ENCODE measurements at regions not wholly inside any gene's neighbourhood (a gene's known extent, or its start where the extent isn't known, plus 50 kb on each side); places are given as distances from the start of the nearest gene placed in this dataset.
"Not testable (repeated sequence)": the region's sequence is repeated elsewhere in the genome, so short reads cannot be mapped to it uniquely, and the experiment has no call there.

DNA sequence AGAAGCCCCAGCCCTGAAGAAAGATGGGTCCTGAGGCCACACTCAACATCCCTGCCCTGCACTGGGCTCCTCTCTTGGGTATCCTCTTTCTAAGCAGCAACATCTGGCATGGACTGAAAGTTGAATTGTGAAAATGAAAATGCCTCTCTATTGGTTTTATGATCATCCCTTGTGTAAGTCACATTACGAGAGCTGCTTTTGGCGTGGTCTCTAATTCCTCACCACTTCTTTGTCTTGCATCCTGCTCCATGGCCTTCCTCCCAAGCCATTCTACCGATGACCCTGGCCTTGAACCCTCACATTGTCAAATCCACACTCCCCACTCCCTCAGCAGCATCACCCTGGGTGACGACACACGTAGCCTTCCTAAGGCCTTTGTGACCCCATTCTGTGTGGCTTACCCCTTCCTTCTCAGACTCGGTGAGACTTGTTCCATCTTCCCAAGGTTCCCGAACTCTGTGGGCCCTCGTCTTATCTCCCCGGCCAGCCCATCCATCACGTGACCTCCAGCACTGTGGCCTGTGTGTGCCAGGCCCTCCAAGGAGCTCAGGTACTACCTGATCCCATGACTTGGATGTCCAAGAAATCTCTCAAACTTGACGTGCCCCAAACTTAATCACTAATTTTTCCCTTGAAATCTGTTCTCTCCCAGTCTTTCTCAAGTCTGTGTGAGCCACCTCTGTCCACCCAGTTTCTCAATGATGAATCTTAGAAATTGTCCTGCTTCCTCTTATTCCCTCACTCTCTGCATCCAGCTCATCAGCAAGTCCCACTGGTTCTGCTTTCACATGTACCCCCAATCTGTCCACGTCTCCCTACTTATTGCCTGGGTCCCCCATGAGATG, 194.7 kb upstream of the HS6ST1 start:
- no peak overlapping the region for H3K27ac ChIP-seq
- no peak overlapping the region for H3K4me3 ChIP-seq (ENCODE audit: low read depth in 1 of 2, low read length in 1 of 2)
- no peaks in the 10 kb centered on the region for H3K36me3 ChIP-seq
- TF ChIP-seq, protein P1, sequence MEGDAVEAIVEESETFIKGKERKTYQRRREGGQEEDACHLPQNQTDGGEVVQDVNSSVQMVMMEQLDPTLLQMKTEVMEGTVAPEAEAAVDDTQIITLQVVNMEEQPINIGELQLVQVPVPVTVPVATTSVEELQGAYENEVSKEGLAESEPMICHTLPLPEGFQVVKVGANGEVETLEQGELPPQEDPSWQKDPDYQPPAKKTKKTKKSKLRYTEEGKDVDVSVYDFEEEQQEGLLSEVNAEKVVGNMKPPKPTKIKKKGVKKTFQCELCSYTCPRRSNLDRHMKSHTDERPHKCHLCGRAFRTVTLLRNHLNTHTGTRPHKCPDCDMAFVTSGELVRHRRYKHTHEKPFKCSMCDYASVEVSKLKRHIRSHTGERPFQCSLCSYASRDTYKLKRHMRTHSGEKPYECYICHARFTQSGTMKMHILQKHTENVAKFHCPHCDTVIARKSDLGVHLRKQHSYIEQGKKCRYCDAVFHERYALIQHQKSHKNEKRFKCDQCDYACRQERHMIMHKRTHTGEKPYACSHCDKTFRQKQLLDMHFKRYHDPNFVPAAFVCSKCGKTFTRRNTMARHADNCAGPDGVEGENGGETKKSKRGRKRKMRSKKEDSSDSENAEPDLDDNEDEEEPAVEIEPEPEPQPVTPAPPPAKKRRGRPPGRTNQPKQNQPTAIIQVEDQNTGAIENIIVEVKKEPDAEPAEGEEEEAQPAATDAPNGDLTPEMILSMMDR (IDR thresholded peaks at IDR 0.05): no peak
- no peaks in the 10 kb centered on the region for H3K9me3 ChIP-seq
- H3K4me1 ChIP-seq (ENCODE audit: control insufficient read depth in 1 of 2, insufficient read depth in 1 of 2, low read depth in 1 of 2, low read length in 1 of 2): no peaks in the 10 kb centered on the region
- no peaks in the 10 kb centered on the region for H3K27me3 ChIP-seq

- Histone ChIP-seq H3K36me3 (no peaks in the 10 kb centered on the region), H3K27me3 (no peaks in the 10 kb centered on the region), H3K4me1 (ENCODE audit: control insufficient read depth in 1 of 2, insufficient read depth in 1 of 2, low read depth in 1 of 2, low read length in 1 of 2) (no peaks in the 10 kb centered on the region), H3K9me3 (no peaks in the 10 kb centered on the region), H3K4me3 (ENCODE audit: low read depth in 1 of 2, low read length in 1 of 2) (no peak overlapping the region), H3K27ac (no peak overlapping the region)
- TF ChIP-seq, protein P1 (IDR thresholded peaks at IDR 0.05): no peak
Measured at GRCh38 chr2:128513961-128514283, 195.3 kb upstream of the HS6ST1 start.

DNA sequence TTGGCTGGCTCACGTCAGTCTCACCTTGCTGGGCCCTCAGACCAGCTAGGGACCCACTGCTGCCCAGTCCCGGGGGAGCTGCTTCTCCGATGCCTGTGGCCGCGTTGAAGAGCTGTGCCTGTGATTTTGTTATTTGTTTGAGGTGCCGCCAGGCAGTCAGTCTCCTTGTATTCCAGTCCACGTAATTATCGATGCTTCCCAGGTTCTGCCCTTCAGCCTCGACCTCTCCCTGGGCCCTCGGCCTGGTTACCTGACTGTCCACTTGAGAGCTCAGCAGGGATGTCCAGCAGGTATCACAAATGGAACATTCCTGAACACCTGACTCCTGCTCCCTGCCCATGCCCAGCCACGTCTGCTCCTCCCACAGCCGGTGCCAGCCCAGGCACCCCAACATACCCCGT, 195.9 kb upstream of the HS6ST1 start:
- TF ChIP-seq, protein P1 (IDR thresholded peaks at IDR 0.05): no peak
- H3K4me3 ChIP-seq (ENCODE audit: low read depth in 1 of 2, low read length in 1 of 2): no peak overlapping the region
- no peak overlapping the region for H3K27ac ChIP-seq
- no peaks in the 10 kb centered on the region for H3K36me3 ChIP-seq
- no peaks in the 10 kb centered on the region for H3K4me1 ChIP-seq (ENCODE audit: control insufficient read depth in 1 of 2, insufficient read depth in 1 of 2, low read depth in 1 of 2, low read length in 1 of 2)
- no peaks in the 10 kb centered on the region for H3K9me3 ChIP-seq
- H3K27me3 ChIP-seq: no peaks in the 10 kb centered on the region

DNA sequence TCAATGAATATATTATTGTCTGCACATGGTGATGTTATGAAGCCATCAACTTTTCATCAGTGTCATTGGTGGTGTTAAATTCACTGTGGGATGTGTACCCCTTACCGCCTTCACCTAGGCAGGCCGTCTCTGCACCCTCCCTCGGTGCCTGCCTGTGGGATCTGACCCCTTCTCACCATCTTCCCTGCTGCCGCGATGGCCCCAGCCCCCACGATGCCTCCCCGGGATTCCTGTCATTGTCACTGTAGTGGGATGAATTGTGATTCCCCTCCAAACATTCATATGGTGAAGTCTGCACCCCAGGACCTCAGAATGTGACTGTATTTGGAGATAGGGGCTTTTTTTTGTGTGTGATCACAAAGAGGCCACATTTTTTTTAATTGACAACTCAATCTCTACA, 198.3 kb upstream of the HS6ST1 start:
- H3K4me1 ChIP-seq (ENCODE audit: control insufficient read depth in 1 of 2, insufficient read depth in 1 of 2, low read depth in 1 of 2, low read length in 1 of 2): no peaks in the 10 kb centered on the region
- TF ChIP-seq, protein P1 (IDR thresholded peaks at IDR 0.05): no peak
- no peak overlapping the region for H3K4me3 ChIP-seq (ENCODE audit: low read depth in 1 of 2, low read length in 1 of 2)
- no peak overlapping the region for H3K27ac ChIP-seq
- no peaks in the 10 kb centered on the region for H3K36me3 ChIP-seq
- H3K9me3 ChIP-seq: no peaks in the 10 kb centered on the region
- peaks cover 10% of the 10 kb centered on the region for H3K27me3 ChIP-seq

DNA sequence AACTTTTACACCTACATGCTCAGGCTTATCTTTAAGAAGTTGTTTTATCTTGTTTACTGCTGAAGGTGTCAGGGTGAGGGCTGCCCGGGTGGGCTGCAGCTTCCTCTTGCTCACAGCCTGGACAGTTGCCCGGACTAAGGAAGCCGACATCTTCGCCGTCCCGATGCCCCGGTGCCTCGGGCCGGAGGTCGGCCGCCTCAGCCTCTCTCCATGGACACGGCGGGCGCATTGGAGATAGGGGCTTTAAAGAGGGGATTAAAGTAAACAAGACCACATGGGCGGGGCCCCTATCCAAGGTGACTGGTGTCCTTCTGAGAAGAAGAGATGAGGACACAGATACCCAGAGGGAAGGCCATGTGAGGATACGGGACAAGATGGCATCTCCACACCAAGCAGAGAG, 200.4 kb upstream of the HS6ST1 start:
- peaks cover 10% of the 10 kb centered on the region for H3K27me3 ChIP-seq
- H3K27ac ChIP-seq; H3K4me1 ChIP-seq (ENCODE audit: control insufficient read depth in 1 of 2, insufficient read depth in 1 of 2, low read depth in 1 of 2, low read length in 1 of 2); H3K4me3 ChIP-seq (ENCODE audit: low read depth in 1 of 2, low read length in 1 of 2); H3K9me3 ChIP-seq; H3K36me3 ChIP-seq: not testable (repeated sequence)

GRCh38 chr2:128519517-128520215, 201.0 kb upstream of the HS6ST1 start:
- H3K4me1 ChIP-seq (ENCODE audit: control insufficient read depth in 1 of 2, insufficient read depth in 1 of 2, low read depth in 1 of 2, low read length in 1 of 2): no peaks in the 10 kb centered on the region
- peaks cover 10% of the 10 kb centered on the region for H3K27me3 ChIP-seq
- no peak overlapping the region for H3K4me3 ChIP-seq (ENCODE audit: low read depth in 1 of 2, low read length in 1 of 2)
- H3K27ac ChIP-seq: no peak overlapping the region
- H3K9me3 ChIP-seq: no peaks in the 10 kb centered on the region
- no peaks in the 10 kb centered on the region for H3K36me3 ChIP-seq
- TF ChIP-seq, protein P1 (IDR thresholded peaks at IDR 0.05): no peak
